Esophagus squamous epithelium (tissue), 4 donors: ENCODE measurements at regions not wholly inside any gene's neighbourhood (a gene's known extent, or its start where the extent isn't known, plus 50 kb on each side); places are given as distances from the start of the nearest gene placed in this dataset.

Source experiments
- POLR2A ChIP-seq, 4 donors: fragments of 450-650 bp; IDR thresholded peaks; one replicate each; pipeline ENCODE4 v1.6.1; 2017; ENCODE audit warnings: antibody characterized with exemption in 4 of 4, mild to moderate bottlenecking in 4 of 4, moderate library complexity in 3 of 4
- TF ChIP-seq, protein P1 (sequence below), 6 experiments: fragments of 450-650 bp in 4 of 6; fragments of 200-600 bp in 2 of 6; sonication (generic) in 2 of 6; IDR thresholded peaks; one replicate each; pipeline ENCODE4 v1.5.1; 2016 to 2019; ENCODE audit warnings: antibody characterized with exemption in 6 of 6, mild to moderate bottlenecking in 4 of 6, moderate library complexity in 4 of 6

DNA sequence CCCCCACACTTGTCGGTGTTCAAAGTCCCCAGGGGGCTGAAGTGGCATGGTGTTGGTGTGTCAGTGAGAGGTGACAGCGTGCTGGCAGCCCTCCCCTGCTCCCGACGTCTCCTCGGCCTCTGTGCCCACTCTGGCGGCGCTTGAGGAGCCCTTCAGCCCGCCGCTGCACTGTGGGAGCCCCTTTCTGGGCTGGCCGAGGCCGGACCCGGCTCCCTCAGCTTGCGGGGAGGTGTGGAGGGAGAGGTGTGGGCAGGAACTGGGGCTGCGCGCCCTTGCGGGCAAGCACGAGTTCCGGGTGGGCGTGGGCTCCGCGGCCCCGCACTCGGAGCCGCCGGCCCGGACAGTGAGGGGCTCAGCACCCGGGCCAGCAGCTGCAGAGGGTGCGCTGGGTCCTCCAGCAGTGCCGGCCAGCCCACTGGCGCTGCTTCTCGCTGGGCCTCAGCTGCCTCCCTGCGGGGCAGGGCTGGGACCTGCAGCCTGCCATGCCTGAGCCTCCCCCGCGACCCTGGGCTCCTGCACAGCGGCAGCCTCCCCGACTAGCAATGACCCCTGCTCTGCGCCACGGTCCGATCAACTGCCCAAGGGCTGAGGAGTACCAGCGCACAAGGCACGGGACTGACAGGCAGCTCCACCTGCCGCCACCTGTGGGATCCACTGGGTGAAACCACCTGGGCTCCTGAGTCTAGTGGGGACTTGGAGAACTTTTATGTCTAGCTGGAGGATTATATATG lies 224.1 kb upstream of the RIOK2 start:
- TF ChIP-seq, protein P1, sequence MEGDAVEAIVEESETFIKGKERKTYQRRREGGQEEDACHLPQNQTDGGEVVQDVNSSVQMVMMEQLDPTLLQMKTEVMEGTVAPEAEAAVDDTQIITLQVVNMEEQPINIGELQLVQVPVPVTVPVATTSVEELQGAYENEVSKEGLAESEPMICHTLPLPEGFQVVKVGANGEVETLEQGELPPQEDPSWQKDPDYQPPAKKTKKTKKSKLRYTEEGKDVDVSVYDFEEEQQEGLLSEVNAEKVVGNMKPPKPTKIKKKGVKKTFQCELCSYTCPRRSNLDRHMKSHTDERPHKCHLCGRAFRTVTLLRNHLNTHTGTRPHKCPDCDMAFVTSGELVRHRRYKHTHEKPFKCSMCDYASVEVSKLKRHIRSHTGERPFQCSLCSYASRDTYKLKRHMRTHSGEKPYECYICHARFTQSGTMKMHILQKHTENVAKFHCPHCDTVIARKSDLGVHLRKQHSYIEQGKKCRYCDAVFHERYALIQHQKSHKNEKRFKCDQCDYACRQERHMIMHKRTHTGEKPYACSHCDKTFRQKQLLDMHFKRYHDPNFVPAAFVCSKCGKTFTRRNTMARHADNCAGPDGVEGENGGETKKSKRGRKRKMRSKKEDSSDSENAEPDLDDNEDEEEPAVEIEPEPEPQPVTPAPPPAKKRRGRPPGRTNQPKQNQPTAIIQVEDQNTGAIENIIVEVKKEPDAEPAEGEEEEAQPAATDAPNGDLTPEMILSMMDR (IDR thresholded peaks at IDR 0.05): no peak
- no peak for TF ChIP-seq POLR2A (IDR thresholded peaks at IDR 0.05)
